ENCODE measurements at regions not wholly inside any gene's neighbourhood (a gene's known extent, or its start where the extent isn't known, plus 50 kb on each side); places are given as distances from the start of the nearest gene placed in this dataset.

DNA sequence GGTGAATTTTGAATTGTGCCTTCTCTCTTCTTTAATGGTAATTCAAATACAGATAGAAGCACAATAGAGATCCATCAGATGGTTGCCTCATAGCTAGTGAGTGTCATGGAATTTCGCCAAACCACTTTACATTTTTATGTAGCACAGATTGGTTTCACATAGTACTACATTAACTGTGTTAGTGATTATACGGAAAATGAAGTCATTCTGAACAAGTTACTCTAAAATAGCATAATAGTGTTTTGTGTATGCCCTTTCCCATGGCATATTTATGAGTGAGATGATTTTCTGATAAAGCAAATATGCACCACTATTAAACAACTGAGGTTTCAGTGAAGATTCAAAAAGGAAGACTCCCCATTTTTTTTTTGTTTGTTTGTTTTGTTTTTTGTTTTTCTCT lies 1623.5 kb downstream of the PCDH9 start:
- TF ChIP-seq, protein P1, sequence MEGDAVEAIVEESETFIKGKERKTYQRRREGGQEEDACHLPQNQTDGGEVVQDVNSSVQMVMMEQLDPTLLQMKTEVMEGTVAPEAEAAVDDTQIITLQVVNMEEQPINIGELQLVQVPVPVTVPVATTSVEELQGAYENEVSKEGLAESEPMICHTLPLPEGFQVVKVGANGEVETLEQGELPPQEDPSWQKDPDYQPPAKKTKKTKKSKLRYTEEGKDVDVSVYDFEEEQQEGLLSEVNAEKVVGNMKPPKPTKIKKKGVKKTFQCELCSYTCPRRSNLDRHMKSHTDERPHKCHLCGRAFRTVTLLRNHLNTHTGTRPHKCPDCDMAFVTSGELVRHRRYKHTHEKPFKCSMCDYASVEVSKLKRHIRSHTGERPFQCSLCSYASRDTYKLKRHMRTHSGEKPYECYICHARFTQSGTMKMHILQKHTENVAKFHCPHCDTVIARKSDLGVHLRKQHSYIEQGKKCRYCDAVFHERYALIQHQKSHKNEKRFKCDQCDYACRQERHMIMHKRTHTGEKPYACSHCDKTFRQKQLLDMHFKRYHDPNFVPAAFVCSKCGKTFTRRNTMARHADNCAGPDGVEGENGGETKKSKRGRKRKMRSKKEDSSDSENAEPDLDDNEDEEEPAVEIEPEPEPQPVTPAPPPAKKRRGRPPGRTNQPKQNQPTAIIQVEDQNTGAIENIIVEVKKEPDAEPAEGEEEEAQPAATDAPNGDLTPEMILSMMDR (IDR thresholded peaks at IDR 0.05) = no peak
- no peak for TF ChIP-seq POLR2A (IDR thresholded peaks at IDR 0.05)
- WGBS, 2 donors = 46 to 59% methylated on average over 2 of the region's 2 CpGs
- no peaks in the 10 kb centered on the region for H3K27me3 ChIP-seq
- H3K36me3 ChIP-seq (replicated peaks in 1 of 2; ENCODE audit: insufficient read depth in 1 of 2, low read depth in 2 of 2) = no peaks in the 10 kb centered on the region
- no peak for ATAC-seq
- no peaks in the 10 kb centered on the region for H3K9me3 ChIP-seq
- DNase-seq = no peak
- intact Hi-C loops (cut with DNase I) = no loop called here
- H3K4me1 ChIP-seq = no peaks in the 10 kb centered on the region
- no peak overlapping the region for H3K4me3 ChIP-seq
- no peak overlapping the region for H3K27ac ChIP-seq

DNA sequence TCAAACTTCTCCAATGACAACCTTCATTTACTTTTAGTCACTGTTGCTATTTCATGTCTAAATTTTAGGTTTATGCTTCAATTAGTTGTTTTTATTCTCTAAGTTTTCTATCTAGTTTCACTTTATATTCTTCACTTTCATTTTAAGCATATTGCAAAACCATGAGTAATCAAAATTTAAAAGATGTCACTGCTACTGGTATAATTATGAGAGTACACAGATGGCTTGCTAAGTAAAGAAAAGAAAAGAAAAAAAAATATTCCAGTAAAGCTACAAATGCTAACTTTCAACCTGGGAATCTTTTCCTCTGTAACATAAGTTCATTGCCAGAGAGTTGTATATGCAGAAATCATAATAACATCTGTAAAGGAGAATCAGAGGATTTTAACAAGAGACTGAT lies 1624.7 kb downstream of the PCDH9 start:
- intact Hi-C loops (cut with DNase I) = no loop called here
- Histone ChIP-seq H3K27ac (no peak overlapping the region), H3K36me3 (replicated peaks in 1 of 2; ENCODE audit: insufficient read depth in 1 of 2, low read depth in 2 of 2) (no peaks in the 10 kb centered on the region), H3K9me3 (no peaks in the 10 kb centered on the region), H3K4me1 (no peaks in the 10 kb centered on the region), H3K27me3 (no peaks in the 10 kb centered on the region), H3K4me3 (no peak overlapping the region)
- ATAC-seq (no peak), DNase-seq (no peak)
- TF ChIP-seq, protein P1 (IDR thresholded peaks at IDR 0.05) = no peak
- no peak for TF ChIP-seq POLR2A (IDR thresholded peaks at IDR 0.05)

DNA sequence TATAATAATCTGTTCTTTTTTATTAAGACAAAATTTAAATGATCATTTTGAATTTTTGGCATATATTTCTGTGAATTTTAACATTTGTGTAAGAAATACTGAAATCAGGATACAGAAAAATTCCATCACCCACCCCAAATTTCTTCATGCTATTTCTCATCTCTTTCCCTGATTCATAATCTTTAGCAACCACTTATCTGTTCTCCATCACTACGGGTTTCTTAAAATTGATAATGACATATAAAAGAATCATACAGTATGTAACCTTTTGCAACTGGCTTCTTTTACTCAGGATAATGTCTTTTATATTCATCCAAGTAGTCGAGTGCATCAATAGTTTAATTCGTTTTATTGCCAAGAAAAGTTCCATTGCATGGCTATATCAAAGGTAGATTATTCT lies 1627.0 kb downstream of the PCDH9 start:
- ATAC-seq (no peak), DNase-seq (no peak)
- Histone ChIP-seq H3K36me3 (replicated peaks in 1 of 2; ENCODE audit: insufficient read depth in 1 of 2, low read depth in 2 of 2) (no peaks in the 10 kb centered on the region), H3K9me3 (no peaks in the 10 kb centered on the region), H3K27ac (no peak overlapping the region), H3K4me3 (no peak overlapping the region), H3K4me1 (no peaks in the 10 kb centered on the region), H3K27me3 (no peaks in the 10 kb centered on the region)
- intact Hi-C loops (cut with DNase I) = no loop called here
- WGBS, 2 donors = 55 to 67% methylated on average over 3 of the region's 3 CpGs
- TF ChIP-seq, protein P1 (IDR thresholded peaks at IDR 0.05) = no peak
- no peak for TF ChIP-seq POLR2A (IDR thresholded peaks at IDR 0.05)

DNA sequence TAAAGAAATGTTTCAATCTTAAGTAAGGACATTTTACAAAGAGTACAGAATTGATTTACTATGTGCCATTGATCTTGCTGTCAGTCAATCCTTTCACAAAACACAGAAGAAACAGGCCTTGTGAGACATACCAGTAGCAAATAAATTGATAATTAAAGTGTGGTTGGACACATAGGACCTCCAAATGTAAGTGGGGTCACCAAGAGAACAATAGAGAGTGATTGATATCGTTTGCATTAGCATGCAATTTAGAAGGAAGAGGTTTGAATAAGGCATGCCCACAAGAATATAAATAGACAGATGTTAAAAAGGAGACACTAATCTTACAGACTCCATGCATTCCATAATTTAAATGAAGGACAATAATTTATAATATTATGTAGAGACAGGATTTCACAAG lies 1628.3 kb downstream of the PCDH9 start:
- WGBS, 2 donors = 43 to 52% methylated on average over 1 of the region's 1 CpG
- no peak for TF ChIP-seq POLR2A (IDR thresholded peaks at IDR 0.05)
- TF ChIP-seq, protein P1 (IDR thresholded peaks at IDR 0.05) = no peak
- Histone ChIP-seq H3K9me3 (no peaks in the 10 kb centered on the region), H3K4me3 (no peak overlapping the region), H3K4me1 (no peaks in the 10 kb centered on the region), H3K27ac (no peak overlapping the region), H3K27me3 (no peaks in the 10 kb centered on the region), H3K36me3 (replicated peaks in 1 of 2; ENCODE audit: insufficient read depth in 1 of 2, low read depth in 2 of 2) (no peaks in the 10 kb centered on the region)
- DNase-seq (no peak), ATAC-seq (no peak)
- intact Hi-C loops (cut with DNase I) = no loop called here

DNA sequence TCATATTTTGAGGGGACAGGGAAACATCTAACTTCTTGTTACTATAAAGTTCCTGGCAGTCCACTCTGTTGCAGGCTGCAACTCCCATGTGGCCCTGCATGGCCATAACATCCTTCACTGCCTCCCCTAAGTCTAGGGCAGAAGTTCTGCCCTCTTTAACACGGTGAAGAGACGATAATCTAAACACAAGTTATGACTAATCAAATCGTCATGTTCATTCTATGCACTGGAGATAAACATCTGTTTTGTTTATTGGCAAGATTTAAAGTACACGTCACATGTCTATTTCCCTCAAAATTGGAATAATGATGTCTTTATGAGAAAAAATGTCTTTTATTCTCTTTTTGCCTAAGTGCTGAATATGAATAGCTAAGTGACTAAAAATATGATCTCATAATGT lies 1629.4 kb downstream of the PCDH9 start:
- H3K27ac ChIP-seq = no peak overlapping the region
- TF ChIP-seq, protein P1 (IDR thresholded peaks at IDR 0.05) = no peak
- no peak for TF ChIP-seq POLR2A (IDR thresholded peaks at IDR 0.05)
- H3K4me3 ChIP-seq = no peak overlapping the region
- no peaks in the 10 kb centered on the region for H3K27me3 ChIP-seq
- WGBS, 2 donors = 52 to 54% methylated on average over 4 of the region's 4 CpGs
- no peak for DNase-seq
- no peaks in the 10 kb centered on the region for H3K36me3 ChIP-seq (replicated peaks in 1 of 2; ENCODE audit: insufficient read depth in 1 of 2, low read depth in 2 of 2)
- no peaks in the 10 kb centered on the region for H3K4me1 ChIP-seq
- intact Hi-C loops (cut with DNase I) = no loop called here
- ATAC-seq = no peak
- no peaks in the 10 kb centered on the region for H3K9me3 ChIP-seq
